ENCODE measurements at regions not wholly inside any gene's neighbourhood (a gene's known extent, or its start where the extent isn't known, plus 50 kb on each side); places are given as distances from the start of the nearest gene placed in this dataset.
"Not testable (repeated sequence)": the region's sequence is repeated elsewhere in the genome, so short reads cannot be mapped to it uniquely, and the experiment has no call there.

DNA sequence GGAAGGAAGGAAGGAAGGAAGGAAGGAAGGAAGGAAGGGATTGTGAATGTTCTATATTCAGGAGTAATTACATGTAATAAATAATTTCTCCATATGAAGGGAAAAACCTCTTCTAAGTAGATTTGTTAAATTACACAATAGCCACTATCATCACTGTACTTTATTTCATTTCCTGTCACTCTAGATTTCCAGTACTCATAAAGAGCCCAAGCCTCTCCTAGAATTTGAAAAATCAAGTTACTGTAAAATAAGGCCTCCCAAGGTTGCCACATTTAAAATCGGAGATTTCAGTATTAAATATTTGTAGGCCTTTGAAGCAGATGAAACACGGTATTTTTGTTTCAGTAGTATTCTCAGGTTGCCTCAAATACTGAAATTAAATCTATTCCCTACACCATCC lies 499.0 kb downstream of the CDH10 start:
- TF ChIP-seq, protein P1, sequence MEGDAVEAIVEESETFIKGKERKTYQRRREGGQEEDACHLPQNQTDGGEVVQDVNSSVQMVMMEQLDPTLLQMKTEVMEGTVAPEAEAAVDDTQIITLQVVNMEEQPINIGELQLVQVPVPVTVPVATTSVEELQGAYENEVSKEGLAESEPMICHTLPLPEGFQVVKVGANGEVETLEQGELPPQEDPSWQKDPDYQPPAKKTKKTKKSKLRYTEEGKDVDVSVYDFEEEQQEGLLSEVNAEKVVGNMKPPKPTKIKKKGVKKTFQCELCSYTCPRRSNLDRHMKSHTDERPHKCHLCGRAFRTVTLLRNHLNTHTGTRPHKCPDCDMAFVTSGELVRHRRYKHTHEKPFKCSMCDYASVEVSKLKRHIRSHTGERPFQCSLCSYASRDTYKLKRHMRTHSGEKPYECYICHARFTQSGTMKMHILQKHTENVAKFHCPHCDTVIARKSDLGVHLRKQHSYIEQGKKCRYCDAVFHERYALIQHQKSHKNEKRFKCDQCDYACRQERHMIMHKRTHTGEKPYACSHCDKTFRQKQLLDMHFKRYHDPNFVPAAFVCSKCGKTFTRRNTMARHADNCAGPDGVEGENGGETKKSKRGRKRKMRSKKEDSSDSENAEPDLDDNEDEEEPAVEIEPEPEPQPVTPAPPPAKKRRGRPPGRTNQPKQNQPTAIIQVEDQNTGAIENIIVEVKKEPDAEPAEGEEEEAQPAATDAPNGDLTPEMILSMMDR (IDR thresholded peaks at IDR 0.05; ENCODE audit: unreplicated experiment) = no peak
- DNase-seq (ENCODE audit: low spot score in 2 of 2, unreplicated experiment in 2 of 2) = no peak
- Mint-ChIP-seq H3K4me3 (no peak overlapping the region), H3K9me3 (no peaks in the 10 kb centered on the region), H3K4me1 (no peaks in the 10 kb centered on the region), H3K27me3 (ENCODE audit: low read depth) (no peaks in the 10 kb centered on the region), H3K36me3 (no peaks in the 10 kb centered on the region), H3K27ac (no peak overlapping the region)

GRCh38 chr5:24161559-24161958 lies 483.2 kb downstream of the CDH10 start:
- DNase-seq (ENCODE audit: low spot score in 2 of 2, unreplicated experiment in 2 of 2) = no peak
- Mint-ChIP-seq H3K36me3 (no peaks in the 10 kb centered on the region), H3K4me3 (no peak overlapping the region), H3K9me3 (peaks cover 21% of the 10 kb centered on the region), H3K27me3 (ENCODE audit: low read depth) (no peaks in the 10 kb centered on the region), H3K4me1 (no peaks in the 10 kb centered on the region), H3K27ac (no peak overlapping the region)
- TF ChIP-seq, protein P1 (IDR thresholded peaks at IDR 0.05; ENCODE audit: unreplicated experiment) = no peak

GRCh38 chr5:24162343-24162742 lies 482.4 kb downstream of the CDH10 start:
- no peaks in the 10 kb centered on the region for H3K27me3 Mint-ChIP-seq (ENCODE audit: low read depth)

DNA sequence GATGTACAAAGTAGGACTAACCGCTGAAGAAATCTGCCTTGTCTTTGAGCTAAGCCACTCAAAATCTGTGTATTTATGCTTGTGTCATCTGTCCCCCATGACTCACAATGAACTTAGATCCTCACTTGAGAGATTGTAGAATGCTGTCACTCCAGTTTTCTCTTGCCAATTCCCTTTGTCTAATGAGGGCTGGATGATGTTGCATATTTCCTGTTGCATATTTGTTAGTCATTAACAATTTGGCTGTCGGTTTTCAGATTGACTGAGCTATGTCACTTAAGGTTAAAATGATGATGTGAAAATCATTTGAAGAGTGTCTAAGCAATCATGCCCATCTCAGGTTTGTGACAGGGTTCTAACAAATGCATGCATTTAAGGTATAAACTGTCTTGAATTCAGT lies 481.7 kb downstream of the CDH10 start:
- Mint-ChIP-seq H3K4me3 (no peak overlapping the region), H3K4me1 (no peaks in the 10 kb centered on the region), H3K9me3 (peaks cover 10% of the 10 kb centered on the region), H3K27me3 (ENCODE audit: low read depth) (no peaks in the 10 kb centered on the region), H3K27ac (no peak overlapping the region), H3K36me3 (no peaks in the 10 kb centered on the region)
- no peak for DNase-seq (ENCODE audit: low spot score in 2 of 2, unreplicated experiment in 2 of 2)
- TF ChIP-seq, protein P1 (IDR thresholded peaks at IDR 0.05; ENCODE audit: unreplicated experiment) = no peak

More at GRCh38 chr5:24162343-24162742, 482.4 kb downstream of the CDH10 start:
- Mint-ChIP-seq H3K9me3 (peaks cover 14% of the 10 kb centered on the region), H3K27ac (no peak overlapping the region), H3K4me3 (no peak overlapping the region), H3K4me1 (no peaks in the 10 kb centered on the region), H3K36me3 (no peaks in the 10 kb centered on the region)
- no peak for DNase-seq (ENCODE audit: low spot score in 2 of 2, unreplicated experiment in 2 of 2)
- TF ChIP-seq, protein P1 (IDR thresholded peaks at IDR 0.05; ENCODE audit: unreplicated experiment) = no peak

DNA sequence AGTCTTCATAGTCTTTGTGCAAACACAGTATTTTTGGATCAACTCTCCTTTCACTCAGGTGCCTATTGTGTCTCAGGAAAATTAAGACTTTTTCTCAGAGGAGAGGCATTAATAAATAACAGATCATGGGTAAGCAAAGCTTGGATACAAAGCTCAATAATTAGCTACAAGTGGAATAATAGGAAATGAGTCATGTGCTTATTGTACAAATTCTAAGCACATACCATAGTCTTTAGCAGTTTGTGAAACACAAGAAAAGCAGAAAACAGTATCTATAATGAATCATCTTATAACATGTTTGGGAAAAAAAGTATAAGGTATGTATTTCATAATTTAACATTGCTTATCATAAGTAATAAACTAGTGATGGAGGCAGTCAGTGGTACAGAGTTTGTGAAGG lies 477.0 kb downstream of the CDH10 start:
- Mint-ChIP-seq H3K4me1 (no peaks in the 10 kb centered on the region), H3K9me3 (peaks cover 4% of the 10 kb centered on the region), H3K36me3 (no peaks in the 10 kb centered on the region), H3K27ac (no peak overlapping the region), H3K4me3 (no peak overlapping the region), H3K27me3 (ENCODE audit: low read depth) (no peaks in the 10 kb centered on the region)
- DNase-seq (ENCODE audit: low spot score in 2 of 2, unreplicated experiment in 2 of 2) = no peak
- TF ChIP-seq, protein P1 (IDR thresholded peaks at IDR 0.05; ENCODE audit: unreplicated experiment) = no peak

DNA sequence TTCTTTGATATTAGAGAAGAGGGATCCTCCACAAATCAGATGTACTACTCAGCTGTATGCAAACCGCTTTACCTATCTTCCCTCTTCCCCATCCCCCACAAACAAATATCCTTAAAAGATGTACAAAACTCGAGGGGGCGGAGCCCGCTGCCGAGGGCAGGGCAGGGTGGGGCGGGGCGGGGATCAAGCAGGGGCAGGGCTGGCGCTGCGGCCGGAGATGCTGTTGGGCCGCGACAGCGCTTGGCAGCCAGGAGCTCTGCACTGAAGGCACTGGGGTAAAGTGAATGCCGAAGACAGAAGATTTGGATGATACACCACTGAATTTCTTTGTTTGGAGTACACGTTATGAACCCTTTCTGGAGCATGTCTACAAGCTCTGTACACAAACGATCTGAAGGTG lies 474.8 kb downstream of the CDH10 start:
- Mint-ChIP-seq H3K9me3 (peaks cover 4% of the 10 kb centered on the region), H3K36me3 (no peaks in the 10 kb centered on the region), H3K27ac (no peak overlapping the region), H3K4me3 (no peak overlapping the region), H3K27me3 (ENCODE audit: low read depth) (no peaks in the 10 kb centered on the region), H3K4me1 (no peaks in the 10 kb centered on the region)
- TF ChIP-seq, protein P1 (IDR thresholded peaks at IDR 0.05; ENCODE audit: unreplicated experiment) = no peak
- DNase-seq (ENCODE audit: low spot score in 2 of 2, unreplicated experiment in 2 of 2) = no peak

GRCh38 chr5:24170930-24171329 lies 473.8 kb downstream of the CDH10 start:
- not testable (repeated sequence) for H3K36me3 Mint-ChIP-seq; H3K27ac Mint-ChIP-seq; DNase-seq (ENCODE audit: low spot score in 2 of 2, unreplicated experiment in 2 of 2); H3K4me3 Mint-ChIP-seq; H3K9me3 Mint-ChIP-seq; H3K4me1 Mint-ChIP-seq; H3K27me3 Mint-ChIP-seq (ENCODE audit: low read depth)

All from mesothelial cell of epicardium (in vitro differentiated cells).